ENCODE measurements at regions not wholly inside any gene's neighbourhood (a gene's known extent, or its start where the extent isn't known, plus 50 kb on each side); places are given as distances from the start of the nearest gene placed in this dataset.

- H3K79me2 ChIP-seq (ENCODE audit: low read length), result no peaks in the 10 kb centered on the region
- no peaks in the 10 kb centered on the region for H3K27me3 ChIP-seq (replicated peaks; ENCODE audit: insufficient read depth, low read length)
Measured at GRCh38 chr3:195017151-195017550, 253.8 kb downstream of the XXYLT1 start.

More at GRCh38 chr3:195017151-195017550, 253.8 kb downstream of the XXYLT1 start:
- no peaks in the 10 kb centered on the region for H3K9me2 ChIP-seq (replicated peaks; ENCODE audit: insufficient read depth, low read length)
- H3K4me3 ChIP-seq (ENCODE audit: low read length), result no peak overlapping the region
- no peak for DNase-seq
- H3K4me2 ChIP-seq (ENCODE audit: low read depth, low read length), result no peak overlapping the region
- H3K4me1 ChIP-seq (ENCODE audit: low read length), result no peaks in the 10 kb centered on the region
- H3K9ac ChIP-seq (ENCODE audit: low read length), result no peak overlapping the region
- no peaks in the 10 kb centered on the region for H3F3A ChIP-seq (ENCODE audit: insufficient read depth, low read length)
- TF ChIP-seq EZH2 (optimal IDR thresholded peaks at IDR 0.05; ENCODE audit: low read depth, low read length) (no peak), EZH2phosphoT487 (IDR thresholded peaks at IDR 0.05; ENCODE audit: low read length) (no peak)
- H3K27ac ChIP-seq (ENCODE audit: low read length), result no peak overlapping the region
- H3K36me3 ChIP-seq (replicated peaks; ENCODE audit: insufficient read depth, low read length), result no peaks in the 10 kb centered on the region
- no peaks in the 10 kb centered on the region for H3K9me3 ChIP-seq (replicated peaks; ENCODE audit: insufficient read depth, low read length)
- no peaks in the 10 kb centered on the region for H4K20me1 ChIP-seq (ENCODE audit: insufficient read depth, low read length)
- no peak overlapping the region for H2AFZ ChIP-seq (ENCODE audit: low read length)

Measured in MM.1S (cell line).